ENCODE measurements at regions not wholly inside any gene's neighbourhood (a gene's known extent, or its start where the extent isn't known, plus 50 kb on each side); places are given as distances from the start of the nearest gene placed in this dataset.

- H3K36me3 ChIP-seq (ENCODE audit: low read depth, missing control alignments), result no peaks in the 10 kb centered on the region
- intact Hi-C loops (cut with DNase I; ENCODE audit: low total_unique reads), result no loop called here
- 86 to 90% methylated on average over 5 of the region's 5 CpGs for WGBS, 2 donors
Observed at GRCh38 chr5:96070622-96071225, 109.1 kb upstream of the ELL2 start.

GRCh38 chr5:96067894-96068614 is 106.4 kb upstream of the ELL2 start:
- Histone ChIP-seq H3K4me3 (no peak overlapping the region), H3K27me3 (no peaks in the 10 kb centered on the region), H3K9me3 (no peaks in the 10 kb centered on the region), H3K4me1 (no peaks in the 10 kb centered on the region), H3K27ac (no peak overlapping the region), H3K36me3 (ENCODE audit: low read depth, missing control alignments) (no peaks in the 10 kb centered on the region)
- intact Hi-C loops (cut with DNase I; ENCODE audit: low total_unique reads), result no loop called here
- 76 to 83% methylated on average over 6 of the region's 6 CpGs for WGBS, 2 donors
- TF ChIP-seq CTCF (IDR thresholded peaks at IDR 0.05), result no peak
- TF ChIP-seq POLR2A (IDR thresholded peaks at IDR 0.05), result no peak
- no peak for DNase-seq

More at GRCh38 chr5:96070622-96071225, 109.1 kb upstream of the ELL2 start:
- DNase-seq, result no peak
- Histone ChIP-seq H3K9me3 (no peaks in the 10 kb centered on the region), H3K27me3 (no peaks in the 10 kb centered on the region), H3K4me3 (no peak overlapping the region), H3K27ac (no peak overlapping the region), H3K4me1 (no peaks in the 10 kb centered on the region)
- no peak for TF ChIP-seq CTCF (IDR thresholded peaks at IDR 0.05)
- TF ChIP-seq POLR2A (IDR thresholded peaks at IDR 0.05), result no peak

- H3K36me3 ChIP-seq (ENCODE audit: low read depth, missing control alignments), result no peaks in the 10 kb centered on the region
- H3K27ac ChIP-seq, result no peak overlapping the region
- no peaks in the 10 kb centered on the region for H3K9me3 ChIP-seq
- 91 to 92% methylated on average over 1 of the region's 1 CpG for WGBS, 2 donors
- H3K27me3 ChIP-seq, result no peaks in the 10 kb centered on the region
- no peak for TF ChIP-seq POLR2A (IDR thresholded peaks at IDR 0.05)
- no peak for TF ChIP-seq CTCF (IDR thresholded peaks at IDR 0.05)
- DNase-seq, result no peak
- no peak overlapping the region for H3K4me3 ChIP-seq
- H3K4me1 ChIP-seq, result no peaks in the 10 kb centered on the region
- intact Hi-C loops (cut with DNase I; ENCODE audit: low total_unique reads), result no loop called here
Observed at GRCh38 chr5:96067251-96067650, 105.6 kb upstream of the ELL2 start.

GRCh38 chr5:96066386-96066719 is 104.7 kb upstream of the ELL2 start:
- H3K27ac ChIP-seq, result no peak overlapping the region
- intact Hi-C loops (cut with DNase I; ENCODE audit: low total_unique reads), result no loop called here
- H3K36me3 ChIP-seq (ENCODE audit: low read depth, missing control alignments), result no peaks in the 10 kb centered on the region
- no peak for DNase-seq
- no peak overlapping the region for H3K4me3 ChIP-seq
- H3K4me1 ChIP-seq, result no peaks in the 10 kb centered on the region
- WGBS, 2 donors, result 78 to 80% methylated on average over 1 of the region's 1 CpG
- H3K27me3 ChIP-seq, result no peaks in the 10 kb centered on the region
- TF ChIP-seq POLR2A (IDR thresholded peaks at IDR 0.05), result no peak
- TF ChIP-seq CTCF (IDR thresholded peaks at IDR 0.05), result no peak
- H3K9me3 ChIP-seq, result no peaks in the 10 kb centered on the region
